Hippocampal formation (tissue), 2 donors: ENCODE measurements at regions not wholly inside any gene's neighbourhood (a gene's known extent, or its start where the extent isn't known, plus 50 kb on each side); places are given as distances from the start of the nearest gene placed in this dataset.

ENCODE experiments used
- DNase-seq, 2 donors: peaks; one replicate each; lab custom pipeline; 2025; lab: John Stamatoyannopoulos, UW

DNA sequence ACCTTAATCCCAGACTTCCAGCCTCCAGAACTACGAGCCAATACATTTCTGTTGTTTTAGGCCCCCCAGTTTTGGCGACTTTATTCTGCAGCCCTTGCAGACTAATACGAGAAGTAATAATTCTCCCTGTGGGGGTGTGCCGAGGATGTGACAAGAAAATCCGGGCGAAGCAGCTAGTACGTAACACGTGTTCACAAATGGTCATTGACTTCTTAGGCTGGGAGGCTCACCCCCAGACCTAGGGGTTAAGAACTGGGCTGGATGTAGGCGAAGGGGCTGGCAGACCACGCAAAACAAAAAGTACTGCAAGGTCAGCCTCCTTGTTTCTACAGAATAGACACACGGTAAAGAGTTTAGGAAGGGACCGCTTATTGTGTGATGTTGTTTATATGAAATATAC, 69.8 kb upstream of the ESRRB start:
- DNase-seq: no peak

DNA sequence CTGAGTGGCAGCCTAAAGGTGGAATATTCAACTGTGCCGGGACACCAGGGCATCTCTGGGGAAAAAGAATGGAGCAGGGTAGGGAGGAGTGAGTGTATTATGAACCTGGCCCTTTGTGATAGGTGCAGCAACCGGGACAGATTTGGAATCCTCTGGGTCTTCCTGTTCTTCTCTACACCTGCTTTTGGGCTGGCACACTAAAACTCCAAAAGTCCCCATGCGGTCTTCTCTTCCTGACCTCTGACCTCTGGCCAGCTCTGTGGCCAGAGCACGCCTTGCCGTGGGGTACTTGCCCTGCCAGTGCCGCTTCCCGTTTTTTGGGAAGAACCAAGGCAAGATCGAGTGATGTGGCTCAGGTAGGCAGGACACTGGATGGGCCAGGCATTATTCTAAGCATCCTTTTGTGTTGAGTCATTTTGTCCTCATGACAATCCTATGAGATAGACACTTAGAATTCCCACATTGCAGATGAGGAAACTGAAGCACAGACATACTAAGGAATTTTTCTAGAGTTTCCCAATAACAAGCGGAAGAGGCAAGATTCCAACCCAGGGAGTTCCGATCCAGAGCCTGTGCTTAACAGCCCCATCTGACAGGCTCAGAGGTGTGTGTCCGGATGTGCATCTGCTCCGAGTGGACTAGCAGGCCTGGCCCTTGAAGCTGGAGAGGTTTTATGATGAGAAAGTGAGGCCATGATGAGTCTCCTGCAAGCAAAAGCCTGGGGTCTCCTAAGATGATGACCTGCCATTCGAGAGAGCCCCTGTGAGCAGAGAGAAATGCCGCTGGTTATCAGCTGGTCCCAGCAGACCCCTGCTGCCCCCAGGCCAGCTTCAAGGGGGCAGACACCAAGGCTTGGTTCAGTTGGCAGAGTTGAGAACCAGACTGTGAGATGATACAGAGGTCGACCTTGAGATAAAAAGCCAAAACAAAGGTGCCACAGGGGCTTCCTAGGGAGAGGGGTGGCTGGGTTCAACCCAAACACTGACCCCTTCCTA, 67.9 kb upstream of the ESRRB start:
- DNase-seq: no peak

DNA sequence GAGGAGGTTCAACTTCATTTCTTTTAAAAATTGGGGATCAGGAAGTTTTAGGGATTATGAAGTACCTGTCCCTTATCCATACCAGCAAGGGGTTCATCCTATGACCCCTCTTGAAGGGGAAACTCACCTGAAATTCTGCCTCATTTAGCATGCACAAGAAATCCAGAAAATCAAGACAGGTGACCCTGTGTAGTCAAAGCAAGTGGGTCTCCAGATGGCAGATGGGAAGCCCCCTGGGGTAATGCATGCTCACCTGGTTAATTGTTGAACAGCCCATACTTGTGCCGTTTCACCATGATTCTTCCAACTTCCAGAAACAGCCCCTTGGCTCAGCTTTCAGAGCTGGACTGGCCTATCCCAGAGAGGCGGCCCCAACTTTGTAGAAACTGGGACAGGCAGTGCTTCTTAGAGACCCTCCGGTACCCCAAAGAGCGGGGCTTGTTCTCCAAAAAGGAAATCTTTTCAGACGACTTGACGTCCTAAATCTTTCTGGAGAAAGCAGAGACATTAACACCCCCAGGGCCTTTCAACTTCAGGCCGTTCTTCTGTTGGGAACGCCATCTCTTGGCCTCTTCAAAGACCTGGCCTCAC, 66.3 kb upstream of the ESRRB start:
- DNase-seq: no peak

DNA sequence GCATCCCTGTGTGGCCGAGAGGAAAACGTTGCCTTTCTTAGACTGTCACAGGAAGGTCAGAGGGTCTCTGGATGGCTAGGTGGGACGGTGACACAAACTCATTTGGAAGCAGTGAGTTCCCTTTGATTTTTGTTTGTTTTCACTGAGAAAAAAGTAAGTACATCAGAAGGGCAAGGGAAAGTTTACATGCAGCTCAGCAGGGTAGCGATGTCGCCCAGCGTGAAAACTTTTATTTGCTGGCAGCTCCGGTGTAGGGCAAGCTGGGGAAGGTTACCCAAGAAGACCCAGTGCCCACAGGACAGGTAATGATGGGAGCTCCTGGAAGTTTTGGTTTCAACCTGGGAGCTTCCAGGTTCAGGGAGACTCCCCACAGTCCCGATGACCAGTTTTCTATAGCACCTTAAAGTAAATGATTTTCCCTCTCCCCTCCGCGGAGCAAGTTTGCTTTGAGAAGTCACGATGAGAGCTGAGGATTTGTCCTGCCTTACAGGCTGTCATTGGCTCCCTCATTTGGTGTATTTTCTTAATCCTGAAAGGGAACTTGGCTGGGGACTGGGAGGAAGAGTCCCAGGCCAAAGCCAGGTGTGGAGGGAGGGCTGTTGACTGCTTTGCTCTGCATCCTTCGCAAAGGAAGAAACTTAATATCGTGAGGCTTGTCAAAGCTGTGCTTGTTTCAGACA, 64.7 kb upstream of the ESRRB start:
- DNase-seq: no peak

DNA sequence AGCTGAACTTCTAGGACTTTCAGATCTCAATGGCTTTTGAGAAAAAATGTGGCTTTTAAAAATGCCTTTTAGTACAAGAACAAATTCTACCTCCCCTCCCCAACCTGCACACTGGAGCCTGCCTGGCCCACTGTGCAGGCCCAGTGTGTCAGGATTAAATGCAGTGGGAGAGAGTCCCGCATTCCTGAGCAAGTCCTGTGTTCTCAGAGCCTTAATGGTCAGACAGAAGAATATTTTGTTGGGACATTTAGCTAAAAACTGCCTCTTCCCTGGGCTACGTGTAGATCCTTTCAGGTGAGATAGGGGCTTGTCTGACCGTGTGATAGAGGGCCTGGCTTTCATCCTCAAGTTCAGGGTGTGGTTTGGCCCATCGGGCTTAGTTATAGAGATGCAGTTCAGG, 63.1 kb upstream of the ESRRB start:
- DNase-seq: no peak

DNA sequence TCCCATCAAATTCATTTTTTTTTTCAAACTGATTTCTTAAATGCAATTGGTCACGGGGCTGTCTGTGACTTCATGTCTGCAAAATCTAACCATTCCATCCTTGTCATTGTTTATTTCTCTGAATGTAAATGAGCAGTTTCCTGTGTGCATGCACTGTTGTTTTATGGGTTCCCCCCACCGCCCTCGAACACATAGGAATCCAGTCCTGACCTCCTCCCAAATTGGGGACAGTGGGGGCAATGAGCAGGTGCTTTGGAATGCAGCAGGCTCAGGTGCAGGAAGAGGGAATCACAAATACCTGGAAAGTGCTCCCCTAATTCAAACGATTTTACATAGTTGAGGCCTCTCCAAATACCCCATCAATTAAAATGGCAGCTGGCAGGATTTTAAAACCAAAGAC, 62.6 kb upstream of the ESRRB start:
- no peak for DNase-seq

DNA sequence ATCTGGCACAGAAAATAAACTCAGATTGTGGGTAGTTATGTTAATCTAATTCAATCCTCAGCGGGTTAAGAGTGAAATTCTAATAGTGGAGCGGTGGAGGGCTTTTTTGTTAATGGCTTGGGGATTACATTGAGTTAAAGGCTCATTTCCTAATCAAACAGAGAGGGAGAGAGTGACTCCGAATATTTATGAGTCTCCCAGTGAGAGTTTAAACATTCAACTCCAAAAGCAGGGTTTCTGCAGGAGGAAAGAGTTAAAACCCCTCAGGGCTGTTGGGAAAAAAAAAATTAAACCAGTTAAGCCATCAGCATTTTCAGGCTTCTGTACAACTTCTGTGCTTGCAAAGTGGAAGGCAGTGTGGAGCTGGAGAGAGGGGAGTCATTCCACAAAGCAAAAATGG, 62.1 kb upstream of the ESRRB start:
- no peak for DNase-seq

DNA sequence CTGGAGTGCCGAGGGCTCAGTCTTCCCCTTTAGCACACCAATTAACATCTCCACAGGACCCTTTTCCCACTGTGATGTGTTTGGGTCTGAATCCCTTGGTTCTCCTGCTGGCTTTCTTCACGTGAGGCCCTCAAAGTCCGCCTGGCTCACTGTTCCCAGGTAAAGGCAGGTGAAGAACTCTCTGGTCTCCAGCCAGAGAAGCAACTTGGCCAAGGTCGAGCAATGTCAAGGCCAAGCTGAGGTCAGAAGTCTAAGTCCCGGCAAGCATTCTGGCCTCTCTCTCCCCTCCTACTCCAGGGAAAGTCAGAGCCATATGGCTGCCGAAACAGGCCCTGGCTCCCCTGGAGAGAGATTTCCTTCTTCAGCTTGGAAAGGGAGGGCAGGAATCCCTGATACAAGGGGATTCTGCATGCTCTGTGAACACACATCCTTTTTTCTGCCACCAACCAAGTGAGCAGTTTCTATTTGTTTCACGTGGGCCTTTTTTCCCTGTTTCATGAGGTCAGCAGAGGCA, 61.4 kb upstream of the ESRRB start:
- no peak for DNase-seq

DNA sequence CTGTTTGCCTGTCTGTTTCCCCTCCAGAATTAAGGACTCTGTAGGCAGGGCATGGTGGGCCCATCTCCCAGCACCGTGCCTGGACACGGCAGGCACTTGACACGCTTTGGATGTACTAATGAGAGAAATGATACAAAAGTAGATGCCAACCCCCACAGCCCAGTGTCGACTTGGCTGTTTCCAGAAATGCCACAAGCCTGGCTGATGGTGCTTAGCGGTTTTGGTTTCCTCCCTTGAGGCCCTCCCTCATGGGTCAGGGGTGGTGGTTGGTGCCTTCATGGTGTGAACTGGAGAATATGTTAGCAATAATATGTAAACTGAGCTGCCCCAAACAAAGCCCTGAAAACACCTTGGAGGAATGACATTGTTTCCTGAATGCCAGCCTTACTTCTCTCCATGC, 55.5 kb upstream of the ESRRB start:
- no peak for DNase-seq

DNA sequence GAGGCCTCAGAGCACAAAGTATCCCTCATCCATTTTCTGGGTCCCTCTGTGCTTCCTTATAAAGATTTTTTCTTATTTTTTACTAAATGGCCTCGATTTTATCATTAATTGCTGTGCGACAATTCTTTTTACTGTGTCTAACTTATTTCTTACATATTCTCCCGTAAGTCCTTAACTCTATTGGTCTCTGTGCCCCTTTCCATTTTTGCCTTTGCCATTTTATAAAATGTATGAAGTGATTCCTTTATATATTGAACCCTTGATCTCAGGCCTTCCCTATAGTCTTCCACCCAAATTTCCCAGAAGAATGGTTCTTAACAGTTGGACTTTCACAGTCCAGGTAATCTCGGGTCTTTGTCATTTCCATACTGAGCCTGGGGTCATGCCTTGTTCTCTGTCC, 55.0 kb upstream of the ESRRB start:
- no peak for DNase-seq

DNA sequence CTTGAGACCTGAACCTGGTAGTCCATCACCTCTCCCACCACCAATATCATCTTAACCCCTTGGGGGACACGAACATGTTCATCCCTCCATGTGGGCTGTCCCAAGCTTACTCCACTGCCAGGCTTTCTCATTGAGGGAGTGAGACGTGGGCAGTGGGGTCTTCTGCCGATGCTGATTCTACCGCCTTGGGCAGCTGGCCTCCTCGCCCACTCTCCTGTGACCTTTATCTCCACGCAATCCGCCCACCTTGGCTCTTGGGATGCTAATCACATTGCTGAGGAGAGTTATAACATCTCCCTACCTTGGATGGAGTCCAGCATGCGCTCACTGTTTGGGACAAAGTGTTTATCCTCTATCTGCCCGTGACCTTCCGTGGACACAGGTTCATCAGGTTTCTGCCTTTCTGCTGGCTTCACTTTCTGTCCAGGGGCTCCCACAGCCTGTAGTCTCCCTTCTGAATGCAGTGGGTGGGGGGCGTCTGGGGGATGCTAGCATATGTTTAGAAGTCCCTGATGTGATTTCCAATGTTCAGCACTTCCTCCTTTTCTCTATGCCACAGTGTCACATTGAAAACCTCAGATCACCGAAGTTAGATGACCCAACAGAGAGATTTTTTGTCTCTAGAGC, 53.2 kb upstream of the ESRRB start:
- DNase-seq: no peak

DNA sequence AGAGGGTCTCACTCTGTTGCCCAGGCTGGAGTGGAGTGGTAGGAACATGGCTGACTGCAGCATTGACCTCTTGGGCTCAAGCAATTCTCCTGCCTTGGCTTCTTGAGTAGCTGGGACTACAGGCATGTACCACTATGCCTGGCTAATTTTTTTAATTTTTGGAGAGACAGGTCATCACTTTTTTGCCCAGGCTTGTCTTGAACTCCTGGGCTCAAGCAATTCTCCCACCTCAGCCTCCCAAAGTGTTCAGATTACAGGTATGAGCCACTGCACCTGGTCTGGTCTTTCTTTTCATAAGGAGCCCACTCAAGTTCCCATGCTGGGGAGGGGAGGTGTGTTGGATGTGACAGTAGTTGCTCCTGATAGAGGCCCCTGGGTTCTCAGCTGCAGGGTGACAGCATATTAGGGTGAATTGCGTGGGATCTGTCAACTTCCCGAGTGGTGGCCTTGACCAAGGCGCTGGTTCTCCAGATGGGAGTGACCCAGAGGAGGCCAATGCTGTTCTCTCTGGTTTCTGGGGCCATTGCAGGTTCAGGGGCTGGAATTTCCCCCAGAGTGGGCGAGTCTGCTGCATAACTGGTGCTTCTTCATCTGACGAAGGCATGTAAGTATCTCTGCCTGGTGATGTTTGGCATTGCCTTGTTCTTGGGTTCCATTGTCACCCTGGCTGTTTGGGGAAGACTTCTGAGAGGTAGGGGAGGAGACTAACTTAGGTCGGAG, 52.4 kb upstream of the ESRRB start:
- no peak for DNase-seq

DNA sequence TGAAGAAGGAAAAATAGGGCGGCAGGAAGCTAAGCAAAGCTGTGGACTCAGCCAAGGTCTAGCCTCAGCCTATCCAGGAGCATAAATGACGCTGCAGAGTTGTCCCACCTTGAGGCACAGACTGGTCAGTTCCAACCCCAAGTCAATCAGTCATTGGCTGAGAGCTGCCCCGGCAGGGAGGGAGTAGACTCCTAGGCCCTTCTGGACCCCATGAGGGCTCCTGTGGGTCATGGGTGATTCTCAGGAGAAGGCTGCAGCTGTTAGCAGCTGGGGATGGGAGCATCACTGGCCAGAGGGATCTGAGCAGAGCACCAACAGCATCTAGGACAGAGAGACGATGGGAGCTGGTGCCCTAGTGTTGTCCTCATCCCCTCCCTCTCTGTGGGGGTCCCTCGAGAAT, 51.8 kb upstream of the ESRRB start:
- DNase-seq: no peak
